MCF 10A (cell line): ENCODE measurements at regions not wholly inside any gene's neighbourhood (a gene's known extent, or its start where the extent isn't known, plus 50 kb on each side); places are given as distances from the start of the nearest gene placed in this dataset.

Experiments used
- BruUV-seq: library from RNA; stranded (reverse); fragments of 400-500 nt; replicated peaks from 2 replicates; lab custom pipeline; 2021; lab: Mats Ljungman, UMichigan
- CTCF ChIA-PET: fragments of 300-600 bp; sonication (Branson Sonifier 250); formaldehyde crosslinking; extraction: SDS; loops from one replicate; lab custom pipeline; 2021; ENCODE audit warnings: antibody characterized with exemption, inconsistent platforms; lab: Yijun Ruan, JAX
- POLR2A ChIA-PET: fragments of 300-600, 350-650 bp; sonication (Branson Sonifier 250); formaldehyde crosslinking; extraction: SDS; loops from one replicate; lab custom pipeline; 2020; ENCODE audit warnings: antibody characterized with exemption, inconsistent platforms; lab: Yijun Ruan, JAX
- DNase-seq: peaks from one replicate; pipeline ENCODE4 v3.0.0-alpha.2; 2018; ENCODE audit not compliant: unreplicated experiment
- H3K27ac Mint-ChIP-seq: one replicate; pipeline ENCODE4 v1.8.0; 2022; ENCODE audit warnings: mild to moderate bottlenecking, low read depth, mixed read lengths; ENCODE audit not compliant: unreplicated experiment
- H3K27me3 Mint-ChIP-seq: one replicate; pipeline ENCODE4 v1.8.0; 2022; ENCODE audit warnings: mixed read lengths; ENCODE audit not compliant: insufficient read depth, unreplicated experiment
- H3K36me3 Mint-ChIP-seq: one replicate; pipeline ENCODE4 v1.8.0; 2022; ENCODE audit warnings: mild to moderate bottlenecking, moderate library complexity, mixed read lengths; ENCODE audit not compliant: insufficient read depth, unreplicated experiment
- H3K4me1 Mint-ChIP-seq: one replicate; pipeline ENCODE4 v1.8.0; 2022; ENCODE audit warnings: mixed read lengths; ENCODE audit not compliant: insufficient read depth, unreplicated experiment
- H3K4me3 Mint-ChIP-seq: one replicate; pipeline ENCODE4 v1.8.0; 2022; ENCODE audit warnings: mild to moderate bottlenecking, moderate library complexity, mixed read lengths; ENCODE audit not compliant: unreplicated experiment
- H3K9me3 Mint-ChIP-seq: one replicate; pipeline ENCODE4 v1.8.0; 2022; ENCODE audit warnings: mixed read lengths; ENCODE audit not compliant: unreplicated experiment
- intact Hi-C: fragments of 100-400 bp; cut with micrococcal nuclease; formaldehyde crosslinking; loops from 2 replicates; pipeline ENCODE4 v1.14.1; 2022
- TF ChIP-seq, protein P1 (sequence below): fragments of 200-600 bp; IDR thresholded peaks from one replicate; pipeline ENCODE4 v1.8.0; 2022; ENCODE audit warnings: antibody characterized with exemption, mild to moderate bottlenecking; ENCODE audit not compliant: unreplicated experiment

GRCh38 chr7:68444042-68444441, 1154.2 kb upstream of the AUTS2 start:
- Mint-ChIP-seq H3K4me3 (no peak overlapping the region), H3K4me1 (no peaks in the 10 kb centered on the region), H3K27me3 (no peaks in the 10 kb centered on the region), H3K27ac (no peak overlapping the region), H3K9me3 (peaks cover 32% of the 10 kb centered on the region), H3K36me3 (peaks cover 5% of the 10 kb centered on the region)
- ChIA-PET CTCF (no interaction called here), POLR2A (no interaction called here)
- DNase-seq = no peak
- TF ChIP-seq, protein P1, sequence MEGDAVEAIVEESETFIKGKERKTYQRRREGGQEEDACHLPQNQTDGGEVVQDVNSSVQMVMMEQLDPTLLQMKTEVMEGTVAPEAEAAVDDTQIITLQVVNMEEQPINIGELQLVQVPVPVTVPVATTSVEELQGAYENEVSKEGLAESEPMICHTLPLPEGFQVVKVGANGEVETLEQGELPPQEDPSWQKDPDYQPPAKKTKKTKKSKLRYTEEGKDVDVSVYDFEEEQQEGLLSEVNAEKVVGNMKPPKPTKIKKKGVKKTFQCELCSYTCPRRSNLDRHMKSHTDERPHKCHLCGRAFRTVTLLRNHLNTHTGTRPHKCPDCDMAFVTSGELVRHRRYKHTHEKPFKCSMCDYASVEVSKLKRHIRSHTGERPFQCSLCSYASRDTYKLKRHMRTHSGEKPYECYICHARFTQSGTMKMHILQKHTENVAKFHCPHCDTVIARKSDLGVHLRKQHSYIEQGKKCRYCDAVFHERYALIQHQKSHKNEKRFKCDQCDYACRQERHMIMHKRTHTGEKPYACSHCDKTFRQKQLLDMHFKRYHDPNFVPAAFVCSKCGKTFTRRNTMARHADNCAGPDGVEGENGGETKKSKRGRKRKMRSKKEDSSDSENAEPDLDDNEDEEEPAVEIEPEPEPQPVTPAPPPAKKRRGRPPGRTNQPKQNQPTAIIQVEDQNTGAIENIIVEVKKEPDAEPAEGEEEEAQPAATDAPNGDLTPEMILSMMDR = no peak
- BruUV-seq = no TSS peak
- intact Hi-C loops = no loop called here

DNA sequence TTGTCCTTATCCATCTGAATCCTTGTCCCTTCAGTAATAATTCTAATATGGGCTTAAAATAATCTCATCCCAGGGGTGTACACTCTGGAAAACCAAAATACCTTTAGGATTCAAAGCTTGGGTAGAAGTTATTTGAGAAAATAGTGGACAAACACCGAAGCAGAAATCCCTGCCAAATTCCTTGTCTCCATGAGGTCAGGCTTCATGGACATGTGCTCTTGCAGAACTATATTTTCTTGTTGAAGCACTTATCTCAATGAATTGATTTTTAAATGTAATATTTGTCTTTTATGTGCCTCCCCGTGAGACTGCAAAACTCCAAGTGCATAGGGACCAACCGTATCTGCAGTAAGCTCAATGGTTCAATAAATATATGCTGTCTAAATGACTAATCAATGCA, 1153.3 kb upstream of the AUTS2 start:
- no peaks in the 10 kb centered on the region for H3K4me1 Mint-ChIP-seq
- no peak overlapping the region for H3K27ac Mint-ChIP-seq
- CTCF ChIA-PET = no interaction called here
- TF ChIP-seq, protein P1 = no peak
- DNase-seq = no peak
- H3K9me3 Mint-ChIP-seq = peaks cover 36% of the 10 kb centered on the region
- H3K36me3 Mint-ChIP-seq = peaks cover 5% of the 10 kb centered on the region
- no TSS peak for BruUV-seq
- POLR2A ChIA-PET = no interaction called here
- H3K27me3 Mint-ChIP-seq = no peaks in the 10 kb centered on the region
- H3K4me3 Mint-ChIP-seq = no peak overlapping the region
- intact Hi-C loops = no loop called here

GRCh38 chr7:68446183-68446582, 1152.1 kb upstream of the AUTS2 start:
- ChIA-PET POLR2A (no interaction called here), CTCF (interaction anchor here (1.2 kb wide), 1 partner anchor 340 kb away, joined by 3 read pairs; no protein-coding TSS in a partner anchor)
- intact Hi-C loops = no loop called here
- Mint-ChIP-seq H3K4me1 (no peaks in the 10 kb centered on the region), H3K9me3 (peaks cover 36% of the 10 kb centered on the region), H3K4me3 (no peak overlapping the region), H3K36me3 (peaks cover 5% of the 10 kb centered on the region), H3K27me3 (no peaks in the 10 kb centered on the region), H3K27ac (no peak overlapping the region)
- TF ChIP-seq, protein P1 = no peak
- no TSS peak for BruUV-seq
- no peak for DNase-seq

- Mint-ChIP-seq H3K27me3 (no peaks in the 10 kb centered on the region), H3K9me3 (peaks cover 31% of the 10 kb centered on the region), H3K36me3 (peaks cover 5% of the 10 kb centered on the region), H3K4me3 (no peak overlapping the region), H3K27ac (no peak overlapping the region), H3K4me1 (no peaks in the 10 kb centered on the region)
- POLR2A ChIA-PET = no interaction called here
- TF ChIP-seq, protein P1 = no peak
- no TSS peak for BruUV-seq
- CTCF ChIA-PET = no interaction called here
- DNase-seq = no peak
- intact Hi-C loops = no loop called here
Observed at GRCh38 chr7:68449099-68449498, 1149.2 kb upstream of the AUTS2 start.
